Kidney glomerular epithelial cell (primary cell): ENCODE measurements at regions not wholly inside any gene's neighbourhood (a gene's known extent, or its start where the extent isn't known, plus 50 kb on each side); places are given as distances from the start of the nearest gene placed in this dataset.
A peak's percentile ranks its signal among the peaks of the same experiment; 100 is the strongest.

Experiments
- DNase-seq: peaks from one replicate; lab custom pipeline; 2025; lab: John Stamatoyannopoulos, UW

GRCh38 chr2:133812826-133813617 lies 244.8 kb upstream of the NCKAP5 start:
- peak; percentile 89 for DNase-seq

GRCh38 chr2:133814890-133815289 lies 246.6 kb upstream of the NCKAP5 start:
- no peak for DNase-seq

- DNase-seq = no peak
Observed at GRCh38 chr2:133816037-133816436, 247.8 kb upstream of the NCKAP5 start.

GRCh38 chr2:133817680-133818566 lies 249.7 kb upstream of the NCKAP5 start:
- peak; percentile 100 for DNase-seq

- DNase-seq = no peak
Observed at GRCh38 chr2:133818661-133819060, 250.4 kb upstream of the NCKAP5 start.

- DNase-seq = no peak
Observed at GRCh38 chr2:133819906-133820305, 251.6 kb upstream of the NCKAP5 start.

- peak; percentile 87 for DNase-seq
Observed at GRCh38 chr2:133821107-133821760, 253.0 kb upstream of the NCKAP5 start.

GRCh38 chr2:133822517-133823225 lies 254.4 kb upstream of the NCKAP5 start:
- DNase-seq = no peak

GRCh38 chr2:133823226-133823550 lies 254.9 kb upstream of the NCKAP5 start:
- DNase-seq = no peak

- DNase-seq = no peak
Observed at GRCh38 chr2:133824869-133825268, 256.6 kb upstream of the NCKAP5 start.

- no peak for DNase-seq
Observed at GRCh38 chr2:133825778-133826177, 257.5 kb upstream of the NCKAP5 start.

GRCh38 chr2:133828913-133829312 lies 260.6 kb upstream of the NCKAP5 start:
- no peak for DNase-seq

GRCh38 chr2:133829450-133830020 lies 261.3 kb upstream of the NCKAP5 start:
- DNase-seq = peak; percentile 83

- no peak for DNase-seq
Observed at GRCh38 chr2:133833746-133834145, 265.5 kb upstream of the NCKAP5 start.

- no peak for DNase-seq
Observed at GRCh38 chr2:133835821-133836619, 267.8 kb upstream of the NCKAP5 start.

- DNase-seq = peak; percentile 61
Observed at GRCh38 chr2:133836691-133837345, 268.6 kb upstream of the NCKAP5 start.

GRCh38 chr2:133837441-133838094 lies 269.3 kb upstream of the NCKAP5 start:
- peak; percentile 16 for DNase-seq

- DNase-seq = no peak
Observed at GRCh38 chr2:133838642-133839365, 270.5 kb upstream of the NCKAP5 start.

GRCh38 chr2:133839677-133840076 lies 271.4 kb upstream of the NCKAP5 start:
- DNase-seq = no peak
